GM20000 (cell line): ENCODE measurements at regions not wholly inside any gene's neighbourhood (a gene's known extent, or its start where the extent isn't known, plus 50 kb on each side); places are given as distances from the start of the nearest gene placed in this dataset.

Experiments
- DNase-seq: peaks from one replicate; pipeline ENCODE4 v3.0.0; 2012; ENCODE audit warnings: low spot score
- CTCF ChIP-seq: IDR thresholded peaks from 2 replicates; pipeline ENCODE4 v1.5.1; 2012; ENCODE audit warnings: mild to moderate bottlenecking, control low read depth; ENCODE audit errors: extremely low read depth, missing control alignments

- DNase-seq = no peak
- no peak for TF ChIP-seq CTCF
Observed at GRCh38 chr20:57943291-57943690, 233.5 kb upstream of the PMEPA1 start.

- no peak for TF ChIP-seq CTCF
Observed at GRCh38 chr20:57941604-57942381, 232.0 kb upstream of the PMEPA1 start.

GRCh38 chr20:57940868-57941522, 231.2 kb upstream of the PMEPA1 start:
- no peak for DNase-seq
- TF ChIP-seq CTCF = no peak

More at GRCh38 chr20:57941604-57942381, 232.0 kb upstream of the PMEPA1 start:
- DNase-seq = no peak

GRCh38 chr20:57940376-57940775, 230.6 kb upstream of the PMEPA1 start:
- no peak for TF ChIP-seq CTCF

GRCh38 chr20:57939499-57939898, 229.7 kb upstream of the PMEPA1 start:
- DNase-seq = no peak
- TF ChIP-seq CTCF = no peak

More at GRCh38 chr20:57940376-57940775, 230.6 kb upstream of the PMEPA1 start:
- DNase-seq = no peak

- TF ChIP-seq CTCF = no peak
Observed at GRCh38 chr20:57938158-57939108, 228.6 kb upstream of the PMEPA1 start.

More at GRCh38 chr20:57938158-57939108, 228.6 kb upstream of the PMEPA1 start:
- no peak for DNase-seq
